Liver (tissue), 3 donors: ENCODE measurements at regions not wholly inside any gene's neighbourhood (a gene's known extent, or its start where the extent isn't known, plus 50 kb on each side); places are given as distances from the start of the nearest gene placed in this dataset.

Experiments
- CTCF ChIP-seq: fragments of 150-350 bp; IDR thresholded peaks from 2 replicates; pipeline ENCODE4 v1.5.1; 2017; ENCODE audit warnings: improper control_type of control experiment, low read depth, low read length; ENCODE audit not compliant: missing input control
- JUND ChIP-seq, 2 donors: IDR thresholded peaks; 2 replicates each; pipeline ENCODE4 v1.6.1; 2016; ENCODE audit warnings: antibody characterized with exemption in 2 of 2
- MAX ChIP-seq: IDR thresholded peaks from 2 replicates; pipeline ENCODE4 v1.6.1; 2016; ENCODE audit warnings: antibody characterized with exemption
- donor health status: healthy.
- donor health status: healthy.

- TF ChIP-seq CTCF (no peak), JUND (IDR thresholded peaks at IDR 0.05) (no peak), MAX (no peak)
Measured at GRCh38 chr4:59968796-59969195, 1231.3 kb upstream of the ADGRL3 start.
